Natural killer cell (primary cell): ENCODE measurements at regions not wholly inside any gene's neighbourhood (a gene's known extent, or its start where the extent isn't known, plus 50 kb on each side); places are given as distances from the start of the nearest gene placed in this dataset.

Source experiments
- ATAC-seq, 3 donors: fragments of 150-1000 bp in 2 of 3; fragments of 200-7000 bp in 1 of 3; cut with Tn5 transposase; 1 replicate in 1 of 3; 2 replicates in 2 of 3; pipeline ENCODE4 v1.10.0; 2021; ENCODE audit warnings: mild to moderate bottlenecking in 2 of 3, moderate library complexity in 2 of 3
- DNase-seq, 2 donors: peaks; one replicate each; pipeline versions ENCODE4 v3.0.0 to v3.0.0-alpha.2; 2013 to 2021; ENCODE audit warnings: mixed read lengths in 1 of 2
- H3K27ac ChIP-seq: one replicate; pipeline ENCODE4 v1.5.1; 2013; ENCODE audit warnings: mild to moderate bottlenecking, low read length
- H3K27me3 ChIP-seq: one replicate; pipeline ENCODE4 v1.6.1; 2013; ENCODE audit warnings: low read length; ENCODE audit not compliant: control insufficient read depth, insufficient read depth
- H3K36me3 ChIP-seq: one replicate; pipeline ENCODE4 v1.6.1; 2013; ENCODE audit warnings: low read length; ENCODE audit not compliant: control insufficient read depth, insufficient read depth
- H3K4me1 ChIP-seq: one replicate; pipeline ENCODE4 v1.6.1; 2013; ENCODE audit warnings: low read length; ENCODE audit not compliant: control insufficient read depth, insufficient read depth
- H3K4me3 ChIP-seq: one replicate; pipeline ENCODE4 v1.5.1; 2013; ENCODE audit warnings: low read length
- H3K9me3 ChIP-seq: one replicate; pipeline ENCODE4 v1.6.1; 2013; ENCODE audit warnings: low read length; ENCODE audit not compliant: control insufficient read depth, insufficient read depth
- H3K27ac Mint-ChIP-seq, 2 donors: one replicate each; pipeline ENCODE4 v1.8.0; 2022; ENCODE audit warnings: mild to moderate bottlenecking in 2 of 2, mixed read lengths in 2 of 2, moderate library complexity in 1 of 2
- H3K27me3 Mint-ChIP-seq, 2 donors: one replicate each; pipeline ENCODE4 v1.8.0; 2022; ENCODE audit warnings: low read depth in 2 of 2, mixed read lengths in 2 of 2
- H3K36me3 Mint-ChIP-seq: one replicate; pipeline ENCODE4 v1.8.0; 2022; ENCODE audit warnings: mixed read lengths
- H3K4me1 Mint-ChIP-seq, 2 donors: one replicate each; pipeline ENCODE4 v1.8.0; 2022; ENCODE audit warnings: mixed read lengths in 2 of 2
- H3K4me3 Mint-ChIP-seq: one replicate; pipeline ENCODE4 v1.8.0; 2022; ENCODE audit warnings: mild to moderate bottlenecking, moderate library complexity, mixed read lengths
- H3K9me3 Mint-ChIP-seq, 2 donors: one replicate each; pipeline ENCODE4 v1.8.0; 2022; ENCODE audit warnings: mixed read lengths in 2 of 2
- WGBS: methylation state at CpG from one replicate; pipeline ENCODE4 v1.1.7; 2013; ENCODE audit warnings: missing lambda C conversion rate; ENCODE audit not compliant: insufficient coverage; 5-methylcytosine and 5-hydroxymethylcytosine counted together
- intact Hi-C: fragments of 100-400 bp; cut with micrococcal nuclease; formaldehyde crosslinking; loops from one replicate; pipeline ENCODE4 v1.14.2; 2022
- TF ChIP-seq, protein P1 (sequence below): fragments of 200-600 bp; IDR thresholded peaks from one replicate; pipeline ENCODE4 v1.8.0; 2022; ENCODE audit warnings: antibody characterized with exemption

DNA sequence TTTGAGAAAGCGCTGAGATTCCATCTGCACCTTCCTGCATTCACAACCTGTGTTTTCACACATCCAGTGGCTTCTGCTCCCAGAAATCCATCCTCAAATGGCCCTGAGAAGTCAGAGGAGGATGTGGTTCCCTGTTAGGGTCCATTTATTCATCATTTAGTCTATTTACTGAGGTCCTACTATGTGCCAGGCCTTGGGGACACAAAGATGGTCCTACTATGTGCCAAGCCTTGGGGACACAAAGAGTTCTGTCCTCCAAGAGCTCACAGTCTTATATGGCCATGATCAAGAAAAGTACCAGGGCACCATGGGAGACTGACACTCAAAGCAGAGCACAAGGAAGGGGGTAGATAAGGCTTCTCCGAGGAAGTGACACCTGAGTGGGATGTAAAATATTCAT lies 147.1 kb upstream of the ATP1B1 start:
- no peaks in the 10 kb centered on the region for H3K4me1 Mint-ChIP-seq
- H3K36me3 ChIP-seq = no peaks in the 10 kb centered on the region
- DNase-seq = no peak
- peaks cover 18 to 26% of the 10 kb centered on the region in 2 donors for H3K27me3 Mint-ChIP-seq
- no peak overlapping the region for H3K4me3 ChIP-seq
- no peak for ATAC-seq
- H3K27ac Mint-ChIP-seq = no peak overlapping the region
- H3K36me3 Mint-ChIP-seq = no peaks in the 10 kb centered on the region
- WGBS = 92% methylated on average over 1 of the region's 2 CpGs
- H3K27ac ChIP-seq = no peak overlapping the region
- no peaks in the 10 kb centered on the region for H3K9me3 Mint-ChIP-seq
- TF ChIP-seq, protein P1, sequence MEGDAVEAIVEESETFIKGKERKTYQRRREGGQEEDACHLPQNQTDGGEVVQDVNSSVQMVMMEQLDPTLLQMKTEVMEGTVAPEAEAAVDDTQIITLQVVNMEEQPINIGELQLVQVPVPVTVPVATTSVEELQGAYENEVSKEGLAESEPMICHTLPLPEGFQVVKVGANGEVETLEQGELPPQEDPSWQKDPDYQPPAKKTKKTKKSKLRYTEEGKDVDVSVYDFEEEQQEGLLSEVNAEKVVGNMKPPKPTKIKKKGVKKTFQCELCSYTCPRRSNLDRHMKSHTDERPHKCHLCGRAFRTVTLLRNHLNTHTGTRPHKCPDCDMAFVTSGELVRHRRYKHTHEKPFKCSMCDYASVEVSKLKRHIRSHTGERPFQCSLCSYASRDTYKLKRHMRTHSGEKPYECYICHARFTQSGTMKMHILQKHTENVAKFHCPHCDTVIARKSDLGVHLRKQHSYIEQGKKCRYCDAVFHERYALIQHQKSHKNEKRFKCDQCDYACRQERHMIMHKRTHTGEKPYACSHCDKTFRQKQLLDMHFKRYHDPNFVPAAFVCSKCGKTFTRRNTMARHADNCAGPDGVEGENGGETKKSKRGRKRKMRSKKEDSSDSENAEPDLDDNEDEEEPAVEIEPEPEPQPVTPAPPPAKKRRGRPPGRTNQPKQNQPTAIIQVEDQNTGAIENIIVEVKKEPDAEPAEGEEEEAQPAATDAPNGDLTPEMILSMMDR = no peak
- H3K27me3 ChIP-seq = no peaks in the 10 kb centered on the region
- no peak overlapping the region for H3K4me3 Mint-ChIP-seq
- intact Hi-C loops = no loop called here
- no peaks in the 10 kb centered on the region for H3K9me3 ChIP-seq
- no peaks in the 10 kb centered on the region for H3K4me1 ChIP-seq

DNA sequence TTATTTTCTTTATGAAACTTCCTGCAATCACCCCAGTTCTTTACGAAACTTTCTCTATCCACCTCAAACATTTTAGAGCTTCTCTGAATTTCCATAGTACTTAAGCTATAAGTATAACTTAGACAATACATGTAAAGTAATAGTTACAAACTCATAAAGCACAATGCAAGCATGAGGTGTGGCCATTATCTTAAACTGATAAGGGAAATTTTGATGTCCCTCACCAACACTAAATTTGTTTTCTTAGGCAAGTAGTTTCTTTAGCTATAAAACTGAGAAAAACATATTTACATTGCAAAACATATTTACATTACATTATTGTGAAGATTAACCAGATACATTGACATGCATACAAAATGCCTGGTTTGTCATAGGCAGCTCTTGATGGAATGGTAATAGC lies 146.4 kb upstream of the ATP1B1 start:
- no CpG with 5 or more reads among the region's 1 CpG for WGBS
- ATAC-seq = no peak

DNA sequence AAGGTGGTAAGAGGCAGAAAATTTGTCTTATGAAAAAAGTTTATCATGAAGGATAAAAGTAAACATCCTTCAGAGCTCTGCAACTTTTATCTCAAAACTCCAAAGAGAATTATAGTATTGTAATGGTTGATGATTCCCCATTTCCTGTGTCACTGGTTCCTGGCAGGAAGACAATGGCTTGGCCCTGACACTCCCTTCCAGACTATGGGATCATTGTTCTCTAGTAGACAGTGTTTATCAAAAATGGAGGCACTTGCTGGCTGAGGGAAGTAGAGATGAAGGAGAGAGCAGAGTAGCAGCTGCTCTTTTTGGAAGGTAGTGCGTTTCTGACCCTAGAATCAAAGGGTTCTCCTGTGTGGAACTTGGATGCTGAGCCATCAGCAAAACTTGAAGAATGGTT lies 145.9 kb upstream of the ATP1B1 start:
- Histone ChIP-seq H3K9me3 (no peaks in the 10 kb centered on the region), H3K27me3 (no peaks in the 10 kb centered on the region), H3K27ac (no peak overlapping the region), H3K4me1 (no peaks in the 10 kb centered on the region), H3K4me3 (no peak overlapping the region), H3K36me3 (no peaks in the 10 kb centered on the region)
- TF ChIP-seq, protein P1 = no peak
- no peaks in the 10 kb centered on the region for H3K36me3 Mint-ChIP-seq
- intact Hi-C loops = no loop called here
- peaks cover 18 to 25% of the 10 kb centered on the region in 2 donors for H3K27me3 Mint-ChIP-seq
- WGBS = 96% methylated on average over 1 of the region's 1 CpG
- H3K27ac Mint-ChIP-seq = no peak overlapping the region
- H3K9me3 Mint-ChIP-seq = no peaks in the 10 kb centered on the region
- no peak overlapping the region for H3K4me3 Mint-ChIP-seq
- DNase-seq (no peak), ATAC-seq (no peak)
- no peaks in the 10 kb centered on the region for H3K4me1 Mint-ChIP-seq

More for the DNA sequence above, 146.4 kb upstream of the ATP1B1 start:
- H3K4me3 Mint-ChIP-seq = no peak overlapping the region
- DNase-seq = no peak
- no peaks in the 10 kb centered on the region for H3K36me3 Mint-ChIP-seq
- H3K4me1 Mint-ChIP-seq = no peaks in the 10 kb centered on the region
- no peaks in the 10 kb centered on the region for H3K4me1 ChIP-seq
- peaks cover 18 to 26% of the 10 kb centered on the region in 2 donors for H3K27me3 Mint-ChIP-seq
- no peaks in the 10 kb centered on the region for H3K36me3 ChIP-seq
- H3K4me3 ChIP-seq = no peak overlapping the region
- intact Hi-C loops = no loop called here
- H3K27ac ChIP-seq = no peak overlapping the region
- TF ChIP-seq, protein P1 = no peak
- H3K9me3 ChIP-seq = no peaks in the 10 kb centered on the region
- H3K27ac Mint-ChIP-seq = no peak overlapping the region
- no peaks in the 10 kb centered on the region for H3K9me3 Mint-ChIP-seq
- no peaks in the 10 kb centered on the region for H3K27me3 ChIP-seq

DNA sequence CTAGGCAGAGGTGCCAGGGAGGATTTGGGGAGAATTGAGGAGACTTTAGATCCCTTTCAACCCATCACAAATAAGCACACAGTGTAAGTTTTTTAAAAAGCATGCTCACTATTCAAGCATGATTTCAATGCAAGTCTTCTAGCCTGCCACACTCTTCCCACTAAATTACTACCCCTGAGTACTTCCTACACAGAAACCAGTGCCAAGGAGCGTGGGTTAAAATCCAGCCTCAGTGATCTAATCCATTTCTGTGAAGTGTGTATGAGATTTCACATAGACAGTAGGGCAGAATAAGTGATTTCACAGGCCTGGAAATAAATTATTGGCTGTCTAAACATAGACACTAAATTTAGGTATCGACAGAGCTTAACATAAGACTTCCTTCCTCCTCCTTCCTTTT lies 142.9 kb upstream of the ATP1B1 start:
- peaks cover 0 to 6% of the 10 kb centered on the region in 2 donors for H3K27me3 Mint-ChIP-seq
- no peak overlapping the region for H3K27ac Mint-ChIP-seq
- no peaks in the 10 kb centered on the region for H3K4me1 Mint-ChIP-seq
- H3K4me3 Mint-ChIP-seq = no peak overlapping the region
- 77% methylated on average over 1 of the region's 2 CpGs for WGBS
- H3K27me3 ChIP-seq = no peaks in the 10 kb centered on the region
- H3K36me3 ChIP-seq = no peaks in the 10 kb centered on the region
- ATAC-seq (no peak), DNase-seq (no peak)
- no peaks in the 10 kb centered on the region for H3K36me3 Mint-ChIP-seq
- H3K4me3 ChIP-seq = no peak overlapping the region
- TF ChIP-seq, protein P1 = no peak
- H3K9me3 ChIP-seq = no peaks in the 10 kb centered on the region
- H3K9me3 Mint-ChIP-seq = no peaks in the 10 kb centered on the region
- intact Hi-C loops = no loop called here
- H3K4me1 ChIP-seq = no peaks in the 10 kb centered on the region
- no peak overlapping the region for H3K27ac ChIP-seq
